ENCODE measurements at regions not wholly inside any gene's neighbourhood (a gene's known extent, or its start where the extent isn't known, plus 50 kb on each side); places are given as distances from the start of the nearest gene placed in this dataset.
A peak's percentile ranks its signal among the peaks of the same experiment; 100 is the strongest.

- TF ChIP-seq CTCF (IDR thresholded peaks at IDR 0.05) (peak; percentile 82), TCF7L2 (IDR thresholded peaks at IDR 0.05; ENCODE audit: low read depth, low read length) (no peak)
These were observed 214.8 kb upstream of the TPRG1 start for GRCh38 chr3:188956839-188957489.
